HG02678 (cell line): ENCODE measurements at regions not wholly inside any gene's neighbourhood (a gene's known extent, or its start where the extent isn't known, plus 50 kb on each side); places are given as distances from the start of the nearest gene placed in this dataset.
"Not testable (repeated sequence)": the region's sequence is repeated elsewhere in the genome, so short reads cannot be mapped to it uniquely, and the experiment has no call there.

Source experiments
- ATAC-seq: cut with Tn5 transposase; IDR thresholded peaks from one replicate; pipeline ENCODE4 v1.9.1; 2021; ENCODE audit warnings: mild to moderate bottlenecking, moderate library complexity; ENCODE audit not compliant: unreplicated experiment

- ATAC-seq: no peak
These were observed 2140.6 kb downstream of the NCAM2 start for GRCh38 chr21:23138797-23139196.

- ATAC-seq: no peak
These were observed 2153.9 kb downstream of the NCAM2 start for GRCh38 chr21:23152130-23152529.

GRCh38 chr21:23153842-23154241, 2155.6 kb downstream of the NCAM2 start:
- ATAC-seq: not testable (repeated sequence)

- ATAC-seq: no peak
These were observed 2157.1 kb downstream of the NCAM2 start for GRCh38 chr21:23155281-23155680.

GRCh38 chr21:23160914-23161313, 2162.7 kb downstream of the NCAM2 start:
- ATAC-seq: no peak

- ATAC-seq: no peak
These were observed 2164.2 kb downstream of the NCAM2 start for GRCh38 chr21:23162198-23162946.
